CD4-positive, alpha-beta T cell treated with Interleukin-17A for 4 hours (primary cell): ENCODE measurements at regions not wholly inside any gene's neighbourhood (a gene's known extent, or its start where the extent isn't known, plus 50 kb on each side); places are given as distances from the start of the nearest gene placed in this dataset.

Source experiments
- DNase-seq: peaks from one replicate; pipeline ENCODE4 v3.0.0-alpha.2; 2020; ENCODE audit warnings: mixed read lengths

GRCh38 chr19:29263305-29264135, 50.6 kb upstream of the UQCRFS1 start:
- peak; percentile 48 for DNase-seq

GRCh38 chr19:29264897-29265296, 51.9 kb upstream of the UQCRFS1 start:
- no peak for DNase-seq

- DNase-seq: no peak
Measured at GRCh38 chr19:29265436-29265835, 52.5 kb upstream of the UQCRFS1 start.

- no peak for DNase-seq
Measured at GRCh38 chr19:29266001-29266400, 53.0 kb upstream of the UQCRFS1 start.

- DNase-seq: no peak
Measured at GRCh38 chr19:29266603-29267002, 53.7 kb upstream of the UQCRFS1 start.

- no peak for DNase-seq
Measured at GRCh38 chr19:29267701-29268100, 54.8 kb upstream of the UQCRFS1 start.

- DNase-seq: no peak
Measured at GRCh38 chr19:29268103-29268502, 55.2 kb upstream of the UQCRFS1 start.

GRCh38 chr19:29268721-29269393, 55.9 kb upstream of the UQCRFS1 start:
- DNase-seq: no peak

- no peak for DNase-seq
Measured at GRCh38 chr19:29269641-29270040, 56.7 kb upstream of the UQCRFS1 start.

GRCh38 chr19:29271341-29271740, 58.4 kb upstream of the UQCRFS1 start:
- no peak for DNase-seq

- DNase-seq: no peak
Measured at GRCh38 chr19:29271911-29272310, 59.0 kb upstream of the UQCRFS1 start.

- DNase-seq: no peak
Measured at GRCh38 chr19:29273000-29273640, 60.2 kb upstream of the UQCRFS1 start.

- no peak for DNase-seq
Measured at GRCh38 chr19:29275266-29275665, 62.3 kb upstream of the UQCRFS1 start.

GRCh38 chr19:29277102-29277501, 64.2 kb upstream of the UQCRFS1 start:
- peak; percentile 48 for DNase-seq

GRCh38 chr19:29278716-29279115, 65.8 kb upstream of the UQCRFS1 start:
- no peak for DNase-seq

- DNase-seq: no peak
Measured at GRCh38 chr19:29283366-29283765, 70.4 kb upstream of the UQCRFS1 start.

GRCh38 chr19:29285187-29285687, 72.3 kb upstream of the UQCRFS1 start:
- DNase-seq: no peak

GRCh38 chr19:29285878-29286277, 72.9 kb upstream of the UQCRFS1 start:
- no peak for DNase-seq

GRCh38 chr19:29287061-29287460, 74.1 kb upstream of the UQCRFS1 start:
- DNase-seq: no peak

GRCh38 chr19:29288256-29288655, 75.3 kb upstream of the UQCRFS1 start:
- DNase-seq: no peak

GRCh38 chr19:29289020-29289419, 76.1 kb upstream of the UQCRFS1 start:
- DNase-seq: no peak

- DNase-seq: no peak
Measured at GRCh38 chr19:29290853-29291252, 77.9 kb upstream of the UQCRFS1 start.

GRCh38 chr19:29292153-29292552, 79.2 kb upstream of the UQCRFS1 start:
- DNase-seq: no peak

GRCh38 chr19:29292562-29292961, 79.6 kb upstream of the UQCRFS1 start:
- DNase-seq: no peak
